VCaP (cell line): ENCODE measurements at regions not wholly inside any gene's neighbourhood (a gene's known extent, or its start where the extent isn't known, plus 50 kb on each side); places are given as distances from the start of the nearest gene placed in this dataset.

Experiments
- H3K27ac ChIP-seq: fragments of 450-650 bp; 2 replicates; pipeline ENCODE4 v1.5.1; 2017
- CTCF ChIP-seq: fragments of 450-650 bp; conservative IDR thresholded peaks from 2 replicates; pipeline ENCODE4 v1.5.1; 2017; ENCODE audit warnings: mild to moderate bottlenecking, moderate library complexity

- H3K27ac ChIP-seq: no peak overlapping the region
- TF ChIP-seq CTCF: no peak
These were observed 284.0 kb upstream of the CWC22 start for GRCh38 chr2:180291060-180291459.

- TF ChIP-seq CTCF: no peak
These were observed 282.5 kb upstream of the CWC22 start for GRCh38 chr2:180289627-180290026.

GRCh38 chr2:180279581-180279980 lies 272.5 kb upstream of the CWC22 start:
- H3K27ac ChIP-seq: no peak overlapping the region
- no peak for TF ChIP-seq CTCF

More at GRCh38 chr2:180289627-180290026, 282.5 kb upstream of the CWC22 start:
- H3K27ac ChIP-seq: no peak overlapping the region

- no peak for TF ChIP-seq CTCF
- H3K27ac ChIP-seq: no peak overlapping the region
These were observed 269.6 kb upstream of the CWC22 start for GRCh38 chr2:180276733-180277132.

- no peak overlapping the region for H3K27ac ChIP-seq
- no peak for TF ChIP-seq CTCF
These were observed 260.9 kb upstream of the CWC22 start for GRCh38 chr2:180268006-180268405.

- H3K27ac ChIP-seq: no peak overlapping the region
- TF ChIP-seq CTCF: no peak
These were observed 254.9 kb upstream of the CWC22 start for GRCh38 chr2:180261976-180262375.

GRCh38 chr2:180258579-180258978 lies 251.5 kb upstream of the CWC22 start:
- peak overlapping the region; percentile 70 for H3K27ac ChIP-seq
- TF ChIP-seq CTCF: no peak
